Activated CD8-positive, alpha-beta memory T cell treated with anti-CD3 and anti-CD28 coated beads for 4 hours (primary cell): ENCODE measurements at regions not wholly inside any gene's neighbourhood (a gene's known extent, or its start where the extent isn't known, plus 50 kb on each side); places are given as distances from the start of the nearest gene placed in this dataset.

ENCODE experiments used
- DNase-seq, 2 donors: peaks; one replicate each; pipeline ENCODE4 v3.0.0-alpha.2; 2020; ENCODE audit warnings: low read depth in 2 of 2

- DNase-seq, result no peak
Observed at GRCh38 chr15:39472621-39473297, 108.1 kb upstream of the THBS1 start.

GRCh38 chr15:39473298-39473947 is 107.5 kb upstream of the THBS1 start:
- DNase-seq, result no peak

- no peak for DNase-seq
Observed at GRCh38 chr15:39474657-39475056, 106.2 kb upstream of the THBS1 start.

- DNase-seq, result no peak
Observed at GRCh38 chr15:39478996-39479395, 101.9 kb upstream of the THBS1 start.

- DNase-seq, result no peak
Observed at GRCh38 chr15:39479911-39480310, 101.0 kb upstream of the THBS1 start.

- no peak for DNase-seq
Observed at GRCh38 chr15:39482459-39482858, 98.4 kb upstream of the THBS1 start.

GRCh38 chr15:39486621-39487457 is 94.0 kb upstream of the THBS1 start:
- DNase-seq, result no peak

- no peak for DNase-seq
Observed at GRCh38 chr15:39487458-39487735, 93.5 kb upstream of the THBS1 start.

- DNase-seq, result no peak
Observed at GRCh38 chr15:39488516-39488915, 92.4 kb upstream of the THBS1 start.

GRCh38 chr15:39488961-39489360 is 91.9 kb upstream of the THBS1 start:
- DNase-seq, result no peak

- DNase-seq, result no peak
Observed at GRCh38 chr15:39491115-39491885, 89.6 kb upstream of the THBS1 start.

GRCh38 chr15:39491886-39492490 is 88.9 kb upstream of the THBS1 start:
- no peak for DNase-seq

GRCh38 chr15:39493424-39494067 is 87.3 kb upstream of the THBS1 start:
- no peak for DNase-seq

- no peak for DNase-seq
Observed at GRCh38 chr15:39494462-39494861, 86.4 kb upstream of the THBS1 start.

- no peak for DNase-seq
Observed at GRCh38 chr15:39495871-39496840, 84.7 kb upstream of the THBS1 start.

- no peak for DNase-seq
Observed at GRCh38 chr15:39497016-39497758, 83.7 kb upstream of the THBS1 start.

- DNase-seq, result no peak
Observed at GRCh38 chr15:39497759-39498565, 82.9 kb upstream of the THBS1 start.

GRCh38 chr15:39498629-39499028 is 82.2 kb upstream of the THBS1 start:
- no peak for DNase-seq

- no peak for DNase-seq
Observed at GRCh38 chr15:39499042-39499441, 81.8 kb upstream of the THBS1 start.
